Stimulated activated CD4-positive, alpha-beta T cell treated with anti-CD3 and anti-CD28 coated beads, Interleukin-4, amount 100 ng/mL, for 1 hour (primary cell): ENCODE measurements at regions not wholly inside any gene's neighbourhood (a gene's known extent, or its start where the extent isn't known, plus 50 kb on each side); places are given as distances from the start of the nearest gene placed in this dataset.

Experiments
- DNase-seq: peaks from one replicate; pipeline ENCODE4 v3.0.0-alpha.2; 2020

- DNase-seq = no peak
Observed at GRCh38 chr2:129711816-129712675, 267.4 kb upstream of the RAB6C start.

GRCh38 chr2:129712676-129712985, 266.8 kb upstream of the RAB6C start:
- no peak for DNase-seq

DNA sequence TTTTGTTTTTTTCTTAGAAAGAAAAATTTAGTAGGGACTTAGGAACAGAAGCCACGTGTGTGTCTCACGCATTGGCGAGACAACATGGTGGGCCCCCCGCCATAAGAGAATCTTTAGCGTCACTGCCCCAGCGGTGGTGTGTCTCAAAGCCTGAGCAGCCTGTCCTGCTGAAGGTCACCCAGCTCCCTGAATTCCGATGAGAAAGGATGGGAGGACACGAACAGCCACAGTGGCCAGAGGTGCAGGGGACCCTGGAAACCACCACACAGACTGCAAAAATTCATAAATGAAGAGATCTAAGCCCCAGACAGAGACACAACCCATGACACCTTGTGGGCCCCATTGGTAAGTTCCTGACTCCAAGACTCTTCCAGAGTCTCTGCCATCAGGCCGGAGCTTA, 266.1 kb upstream of the RAB6C start:
- DNase-seq = no peak

GRCh38 chr2:129716781-129717559, 262.5 kb upstream of the RAB6C start:
- DNase-seq = no peak

GRCh38 chr2:129717560-129718130, 261.8 kb upstream of the RAB6C start:
- DNase-seq = no peak

DNA sequence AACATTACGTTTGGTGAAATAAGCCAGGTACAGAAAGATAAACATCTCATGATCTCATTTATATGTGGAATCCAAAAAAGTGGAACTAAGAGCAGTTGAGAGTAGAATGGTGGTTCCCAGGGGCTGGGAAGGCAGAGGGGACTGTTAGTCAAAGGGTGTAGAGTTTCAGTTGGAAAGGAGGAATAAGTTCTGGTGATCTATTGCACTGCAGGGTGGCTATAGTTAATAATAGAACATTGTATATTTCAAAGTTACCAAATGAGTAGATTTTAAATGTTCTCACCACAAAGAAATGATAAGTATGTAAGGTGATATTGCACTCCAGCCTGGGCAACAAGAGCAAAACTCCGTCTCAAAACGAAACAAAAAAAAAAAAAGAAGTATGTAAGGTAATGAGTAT, 260.1 kb upstream of the RAB6C start:
- DNase-seq = no peak

DNA sequence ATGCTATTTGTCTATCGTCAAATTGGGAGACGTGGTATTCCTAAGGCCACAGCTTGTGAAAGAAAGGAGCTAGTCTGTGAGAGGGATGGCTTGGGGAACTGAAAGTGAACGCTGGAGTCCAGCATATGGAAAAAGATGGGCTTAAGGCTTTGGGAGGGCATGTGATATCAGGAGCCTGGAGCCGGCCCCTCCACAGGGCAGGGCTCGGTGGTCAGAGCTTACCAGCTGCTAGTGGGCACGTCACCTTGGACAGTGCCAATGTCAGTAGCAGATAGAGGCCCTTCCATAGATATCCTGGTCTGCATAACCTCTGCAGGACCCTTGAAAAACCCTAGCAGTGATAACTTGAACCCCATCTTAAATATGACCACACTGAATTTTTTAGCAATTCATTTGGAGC, 259.1 kb upstream of the RAB6C start:
- no peak for DNase-seq

- DNase-seq = no peak
Observed at GRCh38 chr2:129720761-129721160, 258.7 kb upstream of the RAB6C start.

DNA sequence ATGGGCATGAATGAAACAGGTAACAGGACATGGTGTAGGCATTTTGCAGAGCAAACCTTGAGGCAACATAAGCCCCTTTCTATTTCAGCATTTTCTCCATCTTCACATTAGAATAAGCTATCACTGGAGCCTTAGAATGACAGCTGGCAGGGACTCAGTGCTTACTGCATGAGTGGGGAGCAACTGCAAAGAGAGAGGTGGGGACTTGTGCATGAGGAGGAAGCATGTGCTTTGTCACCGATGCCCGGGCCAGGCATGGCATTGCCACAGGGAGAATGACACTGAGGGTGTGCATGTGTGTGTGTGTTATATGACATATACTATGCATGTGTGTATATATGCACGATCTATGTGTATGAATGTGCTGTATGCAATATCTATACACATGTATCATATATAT, 258.2 kb upstream of the RAB6C start:
- no peak for DNase-seq

- DNase-seq = no peak
Observed at GRCh38 chr2:129721846-129722245, 257.6 kb upstream of the RAB6C start.

DNA sequence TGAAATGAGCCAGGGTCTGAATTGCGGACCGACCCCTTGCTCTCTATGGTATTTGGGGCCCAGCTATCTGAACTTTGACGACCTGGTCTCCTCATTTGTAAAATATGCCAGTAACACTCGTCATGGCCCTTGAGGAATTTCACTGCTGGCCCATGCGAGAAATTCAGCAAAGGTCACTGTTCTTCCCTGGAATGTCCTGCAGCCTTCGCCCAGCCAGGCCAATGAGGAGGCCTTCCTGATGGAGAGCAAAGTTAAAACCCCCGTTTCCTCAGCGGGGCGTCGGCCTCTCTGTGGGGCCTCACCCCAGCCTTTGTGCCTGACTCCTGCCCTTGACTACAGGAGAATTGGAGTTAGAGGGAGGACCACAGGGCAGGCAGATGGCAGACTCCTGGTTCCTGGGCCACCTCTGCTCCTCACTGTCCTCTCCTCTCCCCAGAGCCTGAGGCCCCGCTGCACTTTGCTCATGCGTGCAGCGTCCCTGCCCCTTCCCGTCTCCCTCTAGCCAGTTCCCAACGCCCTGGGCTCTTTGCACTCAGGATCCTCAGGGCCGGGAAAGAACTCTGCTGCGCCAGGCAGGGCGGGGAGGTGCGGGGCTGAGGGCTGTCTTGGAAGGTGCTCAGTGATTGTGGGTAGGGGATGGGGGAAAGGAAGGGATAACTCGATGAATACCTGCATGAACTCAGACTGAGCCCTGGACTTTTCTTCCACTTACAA, 257.0 kb upstream of the RAB6C start:
- DNase-seq = no peak

DNA sequence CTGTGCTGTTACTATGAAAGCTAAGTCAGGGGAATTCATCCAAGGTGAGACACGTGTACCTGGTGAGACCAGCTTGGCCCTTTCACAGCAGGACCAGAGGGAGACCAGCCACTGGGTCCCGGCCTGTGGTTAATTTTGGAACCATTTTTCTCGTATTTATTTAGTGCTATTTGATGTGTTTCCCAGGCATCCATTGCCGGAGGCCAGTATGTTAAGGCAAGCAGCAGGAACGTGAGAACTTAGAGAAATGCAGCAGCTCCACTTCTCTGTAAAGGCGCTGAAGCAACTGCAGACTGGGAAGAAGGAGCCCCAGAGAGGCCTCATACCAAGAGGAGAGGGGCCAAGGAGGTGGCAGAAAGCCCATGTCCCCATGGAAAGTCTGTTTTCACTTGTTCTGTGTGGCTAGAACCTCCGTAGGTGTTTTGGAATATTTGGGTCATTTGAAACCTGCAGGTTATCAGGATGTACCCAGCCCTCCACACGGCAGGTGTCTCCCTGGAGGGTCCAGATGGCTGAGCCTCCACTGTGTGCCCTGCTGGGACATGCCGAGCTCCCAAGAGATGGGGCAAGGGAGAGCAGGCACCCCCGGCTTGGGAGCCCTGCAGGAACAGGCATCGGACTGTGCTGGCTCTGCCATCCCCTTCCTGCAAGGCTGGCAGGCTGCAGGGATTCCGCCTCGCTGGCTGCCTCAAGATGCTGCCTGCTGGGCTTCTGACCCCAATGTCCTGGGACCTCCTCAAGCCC, 256.0 kb upstream of the RAB6C start:
- DNase-seq = no peak

DNA sequence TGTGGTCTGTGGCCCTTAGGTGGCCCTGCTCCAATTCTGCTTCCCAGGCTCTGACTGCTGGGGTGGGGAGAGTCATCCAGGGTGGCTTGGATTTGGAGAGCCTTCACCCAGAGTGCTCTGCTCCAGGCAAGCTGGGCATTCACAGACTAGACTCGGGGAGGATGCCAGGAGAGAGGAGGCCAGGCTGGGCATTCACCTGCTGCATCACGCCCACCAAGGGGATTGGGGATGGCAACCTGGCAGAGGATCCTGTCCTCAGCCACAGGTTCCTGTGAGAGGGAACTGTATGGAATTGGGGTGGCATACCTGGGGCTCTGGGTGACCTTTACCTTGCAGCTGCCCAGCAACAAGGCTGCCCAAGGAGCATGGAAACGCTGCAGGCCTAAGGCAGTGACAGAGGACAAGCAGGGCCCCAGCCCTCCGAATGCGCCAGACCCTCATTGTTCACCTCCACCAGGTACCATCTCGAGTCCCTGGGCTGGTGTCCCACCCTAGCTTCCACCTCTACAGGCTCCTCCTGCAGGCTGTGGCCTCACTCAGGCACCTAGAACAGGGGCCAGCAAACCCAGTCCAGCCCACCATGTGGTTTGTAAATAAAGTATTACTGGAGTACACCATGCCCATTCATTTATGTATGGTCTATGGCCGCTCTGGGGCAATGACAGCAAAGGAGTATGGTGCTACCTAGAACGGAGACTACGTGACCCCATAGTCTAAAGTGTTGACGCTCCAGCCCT, 255.3 kb upstream of the RAB6C start:
- DNase-seq = no peak

DNA sequence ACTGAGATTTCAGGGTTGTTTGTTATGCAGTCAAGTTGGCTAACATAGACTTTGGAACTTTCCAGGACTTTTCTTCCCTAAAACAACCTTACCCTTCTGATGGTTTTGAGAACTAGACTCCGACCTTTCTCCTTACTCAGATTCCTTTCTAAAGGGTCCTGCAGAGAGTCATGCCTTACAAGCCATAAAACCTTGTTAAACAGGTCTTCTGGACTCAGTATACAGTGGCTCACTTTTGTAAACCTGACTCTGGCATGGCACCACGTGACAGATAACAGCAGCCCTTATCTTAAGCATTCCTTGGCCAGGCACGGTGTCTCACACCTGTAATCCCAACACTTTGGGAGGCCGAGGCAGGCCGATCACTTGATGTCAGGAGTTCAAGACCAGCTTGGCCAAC, 253.2 kb upstream of the RAB6C start:
- DNase-seq = no peak

DNA sequence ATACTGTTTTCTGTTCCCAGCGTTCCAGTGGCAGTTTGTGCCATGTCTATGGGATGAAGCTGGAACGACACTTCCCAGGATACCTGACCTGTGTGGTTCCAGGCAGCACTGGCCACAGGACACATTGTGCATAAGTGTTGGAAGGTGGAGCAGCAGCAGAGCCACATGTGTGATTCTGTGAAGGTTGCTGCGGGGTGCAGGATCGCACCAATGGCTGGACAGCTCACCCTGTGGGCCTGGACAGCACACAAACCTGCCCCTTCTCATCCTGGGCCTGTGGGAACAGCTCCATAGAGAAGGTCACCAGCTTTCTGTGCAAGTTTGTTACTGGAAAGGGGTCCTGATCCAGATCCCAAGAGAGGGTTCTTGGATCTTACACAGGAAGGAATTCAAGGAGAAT, 252.2 kb upstream of the RAB6C start:
- no peak for DNase-seq

- DNase-seq = no peak
Observed at GRCh38 chr2:129728035-129728972, 251.2 kb upstream of the RAB6C start.

DNA sequence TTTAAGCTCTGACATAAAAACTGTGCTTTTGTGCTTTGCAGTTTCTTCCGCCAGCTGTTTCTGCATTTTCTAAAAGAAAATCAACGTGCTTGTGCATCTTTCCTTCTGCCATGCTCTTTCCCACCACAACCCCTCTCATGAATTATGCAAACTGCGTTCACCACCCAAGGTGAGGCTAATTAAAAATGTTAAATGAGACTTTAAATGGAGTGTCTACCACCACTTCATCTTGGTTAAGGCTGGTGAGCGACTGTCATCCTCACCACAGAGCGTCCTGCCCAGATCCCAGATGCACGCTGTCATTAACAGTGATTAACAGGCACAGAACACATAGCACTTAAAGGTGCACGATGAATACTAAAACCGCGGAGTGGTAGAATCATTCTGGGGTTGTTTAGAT, 250.5 kb upstream of the RAB6C start:
- DNase-seq = no peak

- no peak for DNase-seq
Observed at GRCh38 chr2:129729646-129730045, 249.8 kb upstream of the RAB6C start.

GRCh38 chr2:129730979-129731378, 248.5 kb upstream of the RAB6C start:
- no peak for DNase-seq

- no peak for DNase-seq
Observed at GRCh38 chr2:129731907-129732629, 247.4 kb upstream of the RAB6C start.
